ENCODE measurements at regions not wholly inside any gene's neighbourhood (a gene's known extent, or its start where the extent isn't known, plus 50 kb on each side); places are given as distances from the start of the nearest gene placed in this dataset.

GRCh38 chr5:133721365-133721764 is 109.0 kb upstream of the FSTL4 start:
- DNase-seq (ENCODE audit: low read depth, low spot score) (no peak), FAIRE-seq (no peak)
- H4K20me1 ChIP-seq (ENCODE audit: control insufficient read depth, extremely low read depth, insufficient read depth, low read length) = no peaks in the 10 kb centered on the region
- H2AFZ ChIP-seq (ENCODE audit: control insufficient read depth, low read length) = no peak overlapping the region
- no peak overlapping the region for H3K9ac ChIP-seq (ENCODE audit: control insufficient read depth, extremely low read depth, insufficient read depth, low read length)
- no peak overlapping the region for H3K4me2 ChIP-seq (ENCODE audit: control insufficient read depth, extremely low read depth, insufficient read depth, low read depth, low read length)
- no peaks in the 10 kb centered on the region for H3K36me3 ChIP-seq (ENCODE audit: control insufficient read depth in 2 of 2, extremely low read depth in 1 of 2, insufficient read depth in 2 of 2, low read length in 2 of 2)
- dilution Hi-C loops (cut with MboI; ENCODE audit: extremely low pct_ligation_motif_present, low sequenced_read_pairs) = no loop called here
- peaks cover 4% of the 10 kb centered on the region for H3K27me3 ChIP-seq (ENCODE audit: control insufficient read depth, extremely low read depth, insufficient read depth, low read length)
- TF ChIP-seq CTCF (optimal IDR thresholded peaks at IDR 0.05 in 1 of 3, IDR thresholded peaks at IDR 0.05 in 1 of 3, conservative IDR thresholded peaks at IDR 0.05 in 1 of 3; ENCODE audit: extremely low read depth in 1 of 3, insufficient read depth in 2 of 3, low read length in 3 of 3) (no peak), EZH2 (IDR thresholded peaks at IDR 0.05; ENCODE audit: low read length) (no peak)
- no peaks in the 10 kb centered on the region for H3K4me1 ChIP-seq (ENCODE audit: control insufficient read depth, extremely low read depth, insufficient read depth, low read length)
- no peaks in the 10 kb centered on the region for H3K9me1 ChIP-seq (ENCODE audit: control insufficient read depth, extremely low read depth, insufficient read depth, low read length)
- peaks cover 4% of the 10 kb centered on the region for H3K9me3 ChIP-seq (ENCODE audit: control insufficient read depth, low read depth, low read length)
- no peak overlapping the region for H3K27ac ChIP-seq (ENCODE audit: control insufficient read depth, insufficient read depth, low read length)
- no peak overlapping the region for H3K4me3 ChIP-seq (ENCODE audit: control insufficient read depth in 2 of 3, extremely low read depth in 1 of 3, insufficient read depth in 2 of 3, low read depth in 1 of 3, low read length in 3 of 3)
- no peaks in the 10 kb centered on the region for H3K79me2 ChIP-seq (ENCODE audit: control insufficient read depth, insufficient read depth, low read length)

GRCh38 chr5:133718457-133718856 is 106.1 kb upstream of the FSTL4 start:
- no peak for FAIRE-seq
- H3K9me3 ChIP-seq (ENCODE audit: control insufficient read depth, low read depth, low read length) = peaks cover 4% of the 10 kb centered on the region
- H3K27ac ChIP-seq (ENCODE audit: control insufficient read depth, insufficient read depth, low read length) = no peak overlapping the region
- dilution Hi-C loops (cut with MboI; ENCODE audit: extremely low pct_ligation_motif_present, low sequenced_read_pairs) = no loop called here
- peaks cover 3% of the 10 kb centered on the region for H4K20me1 ChIP-seq (ENCODE audit: control insufficient read depth, extremely low read depth, insufficient read depth, low read length)
- no peak overlapping the region for H3K9ac ChIP-seq (ENCODE audit: control insufficient read depth, extremely low read depth, insufficient read depth, low read length)
- H3K36me3 ChIP-seq (ENCODE audit: control insufficient read depth in 2 of 2, extremely low read depth in 1 of 2, insufficient read depth in 2 of 2, low read length in 2 of 2) = no peaks in the 10 kb centered on the region
- TF ChIP-seq EZH2 (IDR thresholded peaks at IDR 0.05; ENCODE audit: low read length) (no peak), CTCF (optimal IDR thresholded peaks at IDR 0.05 in 1 of 3, IDR thresholded peaks at IDR 0.05 in 1 of 3, conservative IDR thresholded peaks at IDR 0.05 in 1 of 3; ENCODE audit: extremely low read depth in 1 of 3, insufficient read depth in 2 of 3, low read length in 3 of 3) (no peak)
- H3K79me2 ChIP-seq (ENCODE audit: control insufficient read depth, insufficient read depth, low read length) = no peaks in the 10 kb centered on the region
- H3K9me1 ChIP-seq (ENCODE audit: control insufficient read depth, extremely low read depth, insufficient read depth, low read length) = no peaks in the 10 kb centered on the region
- no peak overlapping the region for H3K4me2 ChIP-seq (ENCODE audit: control insufficient read depth, extremely low read depth, insufficient read depth, low read depth, low read length)
- peaks cover 3% of the 10 kb centered on the region for H3K4me1 ChIP-seq (ENCODE audit: control insufficient read depth, extremely low read depth, insufficient read depth, low read length)
- no peak overlapping the region for H2AFZ ChIP-seq (ENCODE audit: control insufficient read depth, low read length)
- no peaks in the 10 kb centered on the region for H3K27me3 ChIP-seq (ENCODE audit: control insufficient read depth, extremely low read depth, insufficient read depth, low read length)
- H3K4me3 ChIP-seq (ENCODE audit: control insufficient read depth in 2 of 3, extremely low read depth in 1 of 3, insufficient read depth in 2 of 3, low read depth in 1 of 3, low read length in 3 of 3) = no peak overlapping the region
- no peak for DNase-seq (ENCODE audit: low read depth, low spot score)
